PC-9 (cell line): ENCODE measurements at regions not wholly inside any gene's neighbourhood (a gene's known extent, or its start where the extent isn't known, plus 50 kb on each side); places are given as distances from the start of the nearest gene placed in this dataset.

Experiments used
- EZH2 ChIP-seq: fragments of 200-600 bp; sonication (generic); IDR thresholded peaks from 2 replicates; pipeline ENCODE4 v1.8.0; 2017; ENCODE audit warnings: antibody characterized with exemption, low read depth
- TF ChIP-seq, protein P1 (sequence below): fragments of 200-600 bp; sonication (generic); conservative IDR thresholded peaks from 2 replicates; pipeline ENCODE4 v1.6.1; 2017; ENCODE audit warnings: mixed run types, antibody characterized with exemption, mild to moderate bottlenecking, moderate library complexity

DNA sequence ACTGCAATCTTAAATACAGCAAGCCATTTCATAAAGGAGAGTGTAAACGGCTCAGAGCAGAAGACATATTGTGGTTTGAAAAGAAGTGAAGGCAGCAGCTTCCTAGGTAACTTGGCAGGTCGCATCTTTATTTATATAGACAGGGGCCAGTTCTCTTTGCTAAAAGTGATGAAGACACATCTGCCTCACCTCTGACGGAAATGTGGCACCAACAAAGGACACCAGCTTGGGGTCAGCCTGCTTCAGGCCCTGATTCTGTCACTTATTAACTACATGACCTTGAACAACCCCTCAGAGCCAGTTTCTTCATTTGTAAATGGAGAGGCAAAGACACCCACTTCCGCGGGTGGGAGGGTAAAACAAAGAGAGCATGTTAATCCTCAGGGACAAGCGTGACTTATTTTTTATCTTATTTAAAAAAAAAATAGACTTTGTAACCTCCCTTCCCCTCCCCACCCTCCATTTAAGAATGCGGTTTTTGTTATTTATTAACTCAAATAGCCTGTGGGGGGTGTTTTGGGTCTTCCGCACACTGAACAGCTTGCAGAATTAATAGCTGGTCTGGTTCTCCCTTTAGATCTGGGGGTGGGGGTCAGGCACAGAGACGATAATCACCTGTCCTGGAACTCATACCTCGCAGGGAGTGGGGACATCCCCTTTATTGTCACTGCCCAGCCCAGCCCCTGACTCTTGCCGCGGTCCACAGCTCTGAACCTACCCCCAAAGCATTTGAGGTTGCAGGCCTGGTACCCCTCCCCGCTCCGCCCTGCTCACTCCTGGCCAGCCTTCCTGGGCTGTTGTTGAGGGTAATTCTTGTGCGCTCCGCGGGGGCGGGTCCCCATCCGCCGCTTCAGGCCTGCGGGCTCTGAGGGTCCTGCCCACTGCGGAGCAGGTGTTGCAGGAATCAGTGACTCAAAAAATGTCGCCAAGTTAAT, 64.2 kb upstream of the TMEM17 start:
- TF ChIP-seq, protein P1, sequence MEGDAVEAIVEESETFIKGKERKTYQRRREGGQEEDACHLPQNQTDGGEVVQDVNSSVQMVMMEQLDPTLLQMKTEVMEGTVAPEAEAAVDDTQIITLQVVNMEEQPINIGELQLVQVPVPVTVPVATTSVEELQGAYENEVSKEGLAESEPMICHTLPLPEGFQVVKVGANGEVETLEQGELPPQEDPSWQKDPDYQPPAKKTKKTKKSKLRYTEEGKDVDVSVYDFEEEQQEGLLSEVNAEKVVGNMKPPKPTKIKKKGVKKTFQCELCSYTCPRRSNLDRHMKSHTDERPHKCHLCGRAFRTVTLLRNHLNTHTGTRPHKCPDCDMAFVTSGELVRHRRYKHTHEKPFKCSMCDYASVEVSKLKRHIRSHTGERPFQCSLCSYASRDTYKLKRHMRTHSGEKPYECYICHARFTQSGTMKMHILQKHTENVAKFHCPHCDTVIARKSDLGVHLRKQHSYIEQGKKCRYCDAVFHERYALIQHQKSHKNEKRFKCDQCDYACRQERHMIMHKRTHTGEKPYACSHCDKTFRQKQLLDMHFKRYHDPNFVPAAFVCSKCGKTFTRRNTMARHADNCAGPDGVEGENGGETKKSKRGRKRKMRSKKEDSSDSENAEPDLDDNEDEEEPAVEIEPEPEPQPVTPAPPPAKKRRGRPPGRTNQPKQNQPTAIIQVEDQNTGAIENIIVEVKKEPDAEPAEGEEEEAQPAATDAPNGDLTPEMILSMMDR: no peak
- TF ChIP-seq EZH2: no peak
